Peyer's patch (tissue), 4 donors: ENCODE measurements at regions not wholly inside any gene's neighbourhood (a gene's known extent, or its start where the extent isn't known, plus 50 kb on each side); places are given as distances from the start of the nearest gene placed in this dataset.

ENCODE experiments used
- POLR2A ChIP-seq, 2 donors: fragments of 450-650 bp; IDR thresholded peaks; one replicate each; pipeline ENCODE4 v1.5.1; 2017; ENCODE audit warnings: antibody characterized with exemption in 2 of 2, mild to moderate bottlenecking in 2 of 2, moderate library complexity in 2 of 2
- TF ChIP-seq, protein P1 (sequence below), 6 experiments: fragments of 450-650 bp in 4 of 6; fragments of 200-600 bp in 2 of 6; sonication (generic) in 1 of 6; IDR thresholded peaks; one replicate each; pipeline ENCODE4 v1.5.1; 2017 to 2019; ENCODE audit warnings: antibody characterized with exemption in 6 of 6, mild to moderate bottlenecking in 3 of 6, moderate library complexity in 1 of 6

DNA sequence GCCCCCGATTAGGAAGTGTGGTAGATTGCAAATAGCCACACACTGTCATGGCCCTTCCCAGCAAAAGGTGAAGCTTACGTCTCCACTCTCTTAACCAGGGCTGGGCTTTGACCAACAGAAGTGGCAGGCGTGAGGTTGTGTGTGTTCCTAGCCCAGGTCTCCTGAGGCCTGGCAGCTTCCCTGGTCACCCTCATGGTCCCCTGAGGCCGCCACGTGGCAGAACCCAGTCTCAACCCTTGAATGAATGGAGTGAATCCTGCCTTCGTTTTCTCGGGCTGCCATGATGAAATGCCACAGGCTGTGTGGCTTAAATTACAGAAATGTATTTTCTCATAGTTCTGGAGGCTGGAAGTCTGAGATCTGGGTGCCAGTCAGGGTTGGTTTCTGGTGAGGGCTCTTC is 370.4 kb downstream of the IRX2 start:
- no peak for TF ChIP-seq POLR2A (IDR thresholded peaks at IDR 0.05)
- TF ChIP-seq, protein P1, sequence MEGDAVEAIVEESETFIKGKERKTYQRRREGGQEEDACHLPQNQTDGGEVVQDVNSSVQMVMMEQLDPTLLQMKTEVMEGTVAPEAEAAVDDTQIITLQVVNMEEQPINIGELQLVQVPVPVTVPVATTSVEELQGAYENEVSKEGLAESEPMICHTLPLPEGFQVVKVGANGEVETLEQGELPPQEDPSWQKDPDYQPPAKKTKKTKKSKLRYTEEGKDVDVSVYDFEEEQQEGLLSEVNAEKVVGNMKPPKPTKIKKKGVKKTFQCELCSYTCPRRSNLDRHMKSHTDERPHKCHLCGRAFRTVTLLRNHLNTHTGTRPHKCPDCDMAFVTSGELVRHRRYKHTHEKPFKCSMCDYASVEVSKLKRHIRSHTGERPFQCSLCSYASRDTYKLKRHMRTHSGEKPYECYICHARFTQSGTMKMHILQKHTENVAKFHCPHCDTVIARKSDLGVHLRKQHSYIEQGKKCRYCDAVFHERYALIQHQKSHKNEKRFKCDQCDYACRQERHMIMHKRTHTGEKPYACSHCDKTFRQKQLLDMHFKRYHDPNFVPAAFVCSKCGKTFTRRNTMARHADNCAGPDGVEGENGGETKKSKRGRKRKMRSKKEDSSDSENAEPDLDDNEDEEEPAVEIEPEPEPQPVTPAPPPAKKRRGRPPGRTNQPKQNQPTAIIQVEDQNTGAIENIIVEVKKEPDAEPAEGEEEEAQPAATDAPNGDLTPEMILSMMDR (IDR thresholded peaks at IDR 0.05), result no peak
